Panc1 (cell line): ENCODE measurements at regions not wholly inside any gene's neighbourhood (a gene's known extent, or its start where the extent isn't known, plus 50 kb on each side); places are given as distances from the start of the nearest gene placed in this dataset.

Experiments used
- CTCF ChIP-seq: fragments of 450-650 bp; IDR thresholded peaks from 2 replicates; pipeline ENCODE4 v1.5.1; 2017; ENCODE audit warnings: mild to moderate bottlenecking
- POLR2AphosphoS5 ChIP-seq: IDR thresholded peaks from 2 replicates; pipeline ENCODE4 v1.6.1; 2012; ENCODE audit warnings: mild to moderate bottlenecking, low read depth, low read length, moderate library complexity
- SIN3A ChIP-seq: IDR thresholded peaks from 2 replicates; pipeline ENCODE4 v1.6.1; 2012; ENCODE audit warnings: low read depth, mild to moderate bottlenecking, low read length, moderate library complexity, borderline replicate concordance; ENCODE audit not compliant: insufficient read depth
- TCF7L2 ChIP-seq: IDR thresholded peaks from 2 replicates; pipeline ENCODE4 v1.6.1; 2011; ENCODE audit warnings: mild to moderate bottlenecking, low read depth, low read length, inconsistent platforms

- TF ChIP-seq CTCF (no peak), POLR2AphosphoS5 (no peak), SIN3A (no peak), TCF7L2 (no peak)
Measured at GRCh38 chr12:18951218-18951617, 178.3 kb upstream of the PLEKHA5 start.
